Esophagus muscularis mucosa (tissue), 4 donors: ENCODE measurements at regions not wholly inside any gene's neighbourhood (a gene's known extent, or its start where the extent isn't known, plus 50 kb on each side); places are given as distances from the start of the nearest gene placed in this dataset.
"Not testable (repeated sequence)": the region's sequence is repeated elsewhere in the genome, so short reads cannot be mapped to it uniquely, and the experiment has no call there.

Experiments used
- DNase-seq: peaks from one replicate; pipeline ENCODE4 v3.0.0-alpha.2; 2017; ENCODE audit errors: extremely low spot score
- H3K27ac ChIP-seq, 4 donors: fragments of 200-600 bp; sonication (generic); replicated peaks in 1 of 4; 1 replicate in 3 of 4; 2 replicates in 1 of 4; pipeline ENCODE4 v1.5.1; 2016 to 2019; ENCODE audit warnings: mild to moderate bottlenecking in 1 of 4
- H3K27me3 ChIP-seq, 4 donors: fragments of 200-600 bp; sonication (generic); one replicate each; pipeline versions ENCODE4 v1.5.1 to v1.6.0; 2016 to 2019
- H3K36me3 ChIP-seq, 4 donors: fragments of 200-600 bp; sonication (generic); one replicate each; pipeline ENCODE4 v1.5.1; 2016 to 2019
- H3K4me1 ChIP-seq, 4 donors: fragments of 200-600 bp; sonication (generic); one replicate each; pipeline ENCODE4 v1.5.1; 2016 to 2019
- H3K4me3 ChIP-seq, 4 donors: fragments of 200-600 bp; sonication (generic); 1 replicate in 2 of 4; 2 replicates in 2 of 4; pipeline ENCODE4 v1.5.1; 2016 to 2019; ENCODE audit warnings: mild to moderate bottlenecking in 4 of 4, moderate library complexity in 1 of 4
- H3K9me3 ChIP-seq, 4 donors: fragments of 200-600 bp; sonication (generic); 1 replicate in 3 of 4; 2 replicates in 1 of 4; pipeline ENCODE4 v1.5.1; 2016 to 2019
- CTCF ChIP-seq, 3 experiments: fragments of 200-600 bp in 2 of 3; fragments of 450-650 bp in 1 of 3; sonication (generic) in 2 of 3; IDR thresholded peaks; one replicate each; pipeline ENCODE4 v1.5.1; 2017 to 2019; ENCODE audit warnings: antibody characterized with exemption in 3 of 3, mild to moderate bottlenecking in 2 of 3, moderate library complexity in 1 of 3
- EP300 ChIP-seq: sonication (generic); formaldehyde crosslinking; IDR thresholded peaks from one replicate; pipeline ENCODE4 v1.6.1; 2017; ENCODE audit warnings: antibody characterized with exemption
- POLR2A ChIP-seq: fragments of 450-650 bp; IDR thresholded peaks from one replicate; pipeline ENCODE4 v1.6.1; 2017; ENCODE audit warnings: antibody characterized with exemption, moderate library complexity, mild to moderate bottlenecking, low read depth
- POLR2AphosphoS5 ChIP-seq, 2 donors: sonication (generic); formaldehyde crosslinking; IDR thresholded peaks; one replicate each; pipeline ENCODE4 v1.6.1; 2017; ENCODE audit warnings: antibody characterized with exemption in 2 of 2
- WGBS: methylation state at CpG from one replicate; pipeline ENCODE4 v1.1.5; 2018; 5-methylcytosine and 5-hydroxymethylcytosine counted together
- intact Hi-C: fragments of 100-400 bp; cut with DNase I; formaldehyde crosslinking; loops from one replicate; pipeline ENCODE4 v1.15.1; 2023

DNA sequence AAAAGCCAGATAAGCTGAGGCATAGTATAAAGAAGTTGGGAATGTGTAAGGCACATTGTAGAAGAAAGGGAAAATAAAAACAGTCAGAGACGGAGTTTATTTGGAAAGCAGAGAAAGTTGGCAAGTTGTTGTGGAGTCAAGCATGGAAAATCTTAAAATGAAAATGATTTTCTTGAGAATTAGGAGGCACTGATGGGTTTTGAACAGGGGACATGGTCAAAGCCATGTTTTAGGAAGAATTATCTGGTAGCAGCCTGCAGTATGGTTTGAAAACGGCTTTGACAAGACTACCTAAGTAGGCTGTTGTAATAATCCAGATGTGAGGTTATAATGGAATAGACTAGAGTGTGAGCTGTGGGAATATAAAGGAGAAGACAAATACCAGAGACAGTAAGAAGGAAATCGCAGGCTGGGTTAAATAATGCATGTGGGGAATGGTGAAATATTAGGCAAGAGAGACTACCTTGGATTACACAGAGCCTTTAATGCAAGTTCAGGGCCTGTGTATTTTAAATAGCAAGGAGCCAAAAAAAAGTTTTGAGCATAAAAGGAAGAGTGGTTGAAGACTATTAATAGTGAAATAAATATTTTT, 130.4 kb upstream of the MEOX2 start:
- 66% methylated on average over 3 of the region's 3 CpGs for WGBS
- no peak overlapping the region for H3K27ac ChIP-seq

DNA sequence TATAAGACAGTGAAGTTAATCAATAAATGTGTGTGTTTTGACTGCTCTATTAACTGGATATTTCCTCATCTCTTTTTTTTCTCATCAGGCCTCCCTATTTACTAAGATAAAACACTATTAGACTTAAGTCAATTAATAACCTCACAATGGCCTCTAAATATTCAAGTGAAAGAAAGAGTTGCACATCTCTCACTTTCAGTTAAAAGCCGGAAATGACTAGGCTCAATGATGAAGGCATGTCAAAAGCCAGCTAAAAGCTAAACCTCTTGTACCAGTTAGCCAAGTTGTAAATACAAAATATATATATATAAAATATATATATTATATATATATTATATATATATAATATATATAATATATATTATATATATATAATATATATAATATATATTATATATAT, 127.0 kb upstream of the MEOX2 start:
- WGBS = 95% methylated on average over 1 of the region's 1 CpG
- Histone ChIP-seq H3K36me3 (no peaks in the 10 kb centered on the region), H3K4me3 (no peak overlapping the region), H3K9me3 (no peaks in the 10 kb centered on the region), H3K27me3 (no peaks in the 10 kb centered on the region), H3K27ac (no peak overlapping the region), H3K4me1 (no peaks in the 10 kb centered on the region)
- TF ChIP-seq POLR2A (no peak), POLR2AphosphoS5 (IDR thresholded peaks at IDR 0.05) (no peak), CTCF (IDR thresholded peaks at IDR 0.05) (no peak), EP300 (no peak)
- intact Hi-C loops = no loop called here
- DNase-seq = no peak

More for the DNA sequence above, 130.4 kb upstream of the MEOX2 start:
- H3K9me3 ChIP-seq = no peaks in the 10 kb centered on the region
- TF ChIP-seq EP300 = no peak
- no peak for TF ChIP-seq CTCF (IDR thresholded peaks at IDR 0.05)
- TF ChIP-seq POLR2AphosphoS5 (IDR thresholded peaks at IDR 0.05) = no peak
- TF ChIP-seq POLR2A = no peak
- intact Hi-C loops = no loop called here
- no peak overlapping the region for H3K4me3 ChIP-seq
- DNase-seq = no peak
- H3K36me3 ChIP-seq = no peaks in the 10 kb centered on the region
- no peaks in the 10 kb centered on the region for H3K27me3 ChIP-seq
- H3K4me1 ChIP-seq = peaks cover 0 to 2% (median 0%) of the 10 kb centered on the region in 4 donors

DNA sequence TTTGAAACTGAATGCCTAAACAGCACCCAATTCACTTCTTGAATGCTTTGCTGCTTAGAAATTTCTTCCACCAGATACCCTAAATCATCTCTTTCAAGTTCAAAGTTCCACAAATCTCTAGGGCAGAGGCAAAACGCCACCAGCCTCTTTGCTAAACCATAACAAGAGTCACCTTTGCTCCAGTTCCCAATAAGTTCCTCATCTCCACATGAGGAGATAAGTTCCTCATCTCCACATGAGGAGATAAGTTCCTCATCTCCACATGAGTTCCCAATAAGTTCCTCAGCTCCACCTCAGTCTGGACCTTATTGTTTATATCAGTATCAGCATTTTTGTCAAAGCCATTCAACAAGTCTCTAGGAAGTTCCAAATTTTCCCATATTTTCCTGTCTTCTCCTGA, 123.9 kb upstream of the MEOX2 start:
- intact Hi-C loops, H3K9me3 ChIP-seq, H3K4me1 ChIP-seq, H3K27ac ChIP-seq, H3K27me3 ChIP-seq, H3K36me3 ChIP-seq, H3K4me3 ChIP-seq, DNase-seq: not testable (repeated sequence)
- WGBS = 71% methylated on average over 1 of the region's 1 CpG

DNA sequence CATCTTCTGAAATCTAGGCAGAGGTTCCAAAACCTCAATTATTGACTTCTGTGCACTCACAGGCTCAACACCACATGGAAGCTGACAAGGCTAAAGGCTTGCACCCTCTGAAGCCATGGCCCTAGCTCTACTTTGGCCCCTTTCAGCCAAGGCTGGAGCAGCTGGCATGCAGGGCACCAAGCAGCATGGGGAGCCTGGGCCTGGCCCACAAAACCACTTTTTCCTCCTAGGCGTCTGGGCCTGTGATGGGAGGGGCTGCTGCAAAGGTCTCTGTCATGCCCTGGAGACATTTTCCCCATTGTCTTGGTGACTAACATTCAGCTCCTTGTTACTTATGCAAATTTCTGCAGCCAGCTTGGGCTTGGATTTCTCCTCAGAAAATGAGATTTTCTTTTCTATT, 123.5 kb upstream of the MEOX2 start:
- H3K36me3 ChIP-seq, H3K27ac ChIP-seq, H3K27me3 ChIP-seq, H3K4me3 ChIP-seq, H3K4me1 ChIP-seq, intact Hi-C loops, DNase-seq, H3K9me3 ChIP-seq: not testable (repeated sequence)
- WGBS = 71% methylated on average over 1 of the region's 1 CpG

DNA sequence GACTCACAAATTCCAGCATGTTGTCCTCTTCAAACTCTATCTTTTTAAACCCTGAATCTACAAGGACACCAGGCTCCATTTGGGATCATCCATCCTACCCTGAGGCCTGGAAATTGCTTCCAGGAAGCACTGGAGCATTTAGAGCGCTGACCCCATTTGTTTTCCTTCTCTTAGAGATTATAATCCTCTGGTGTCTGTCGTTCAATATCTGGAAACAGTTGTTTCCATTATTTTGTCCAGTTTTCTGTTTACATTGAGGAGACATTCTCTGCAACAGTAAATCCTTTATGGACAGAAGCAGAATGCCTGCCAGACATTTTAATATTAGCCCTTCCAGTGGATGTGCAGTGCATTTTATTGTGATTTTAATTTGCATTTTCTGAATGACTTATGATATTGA, 119.4 kb upstream of the MEOX2 start:
- 60% methylated on average over 2 of the region's 2 CpGs for WGBS
- no peak overlapping the region for H3K4me3 ChIP-seq
- no peaks in the 10 kb centered on the region for H3K36me3 ChIP-seq
- H3K9me3 ChIP-seq = no peaks in the 10 kb centered on the region
- peaks cover 0 to 11% (median 8%) of the 10 kb centered on the region in 4 donors for H3K4me1 ChIP-seq
- intact Hi-C loops = no loop called here
- no peaks in the 10 kb centered on the region for H3K27me3 ChIP-seq
- TF ChIP-seq POLR2AphosphoS5 (IDR thresholded peaks at IDR 0.05) = no peak
- TF ChIP-seq POLR2A = no peak
- no peak for TF ChIP-seq CTCF (IDR thresholded peaks at IDR 0.05)
- no peak for TF ChIP-seq EP300
- no peak overlapping the region for H3K27ac ChIP-seq
- no peak for DNase-seq

DNA sequence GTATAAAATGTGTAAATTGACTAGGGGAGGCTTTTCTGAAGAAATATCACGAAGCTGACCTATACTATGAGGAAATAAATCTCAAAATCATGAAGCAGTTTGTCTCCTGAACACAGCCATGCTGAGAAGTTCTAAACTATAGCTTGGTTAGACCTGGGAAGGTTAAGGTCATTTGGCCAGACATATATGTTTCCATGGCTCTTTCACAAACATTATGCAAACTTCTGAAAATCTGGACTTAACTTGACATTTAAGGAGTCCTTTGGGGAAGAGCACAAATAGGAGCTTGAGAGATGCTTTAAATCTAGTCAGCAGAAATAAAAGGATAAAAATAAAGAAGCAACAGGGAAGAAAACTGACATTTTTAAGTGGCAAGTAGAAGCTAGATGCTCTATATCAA, 115.9 kb upstream of the MEOX2 start:
- no peak overlapping the region for H3K27ac ChIP-seq

More for the DNA sequence above, 115.9 kb upstream of the MEOX2 start:
- TF ChIP-seq POLR2AphosphoS5 (IDR thresholded peaks at IDR 0.05) = no peak
- TF ChIP-seq EP300 = no peak
- no peak for TF ChIP-seq POLR2A
- no peak for TF ChIP-seq CTCF (IDR thresholded peaks at IDR 0.05)
- no peaks in the 10 kb centered on the region for H3K9me3 ChIP-seq
- no peaks in the 10 kb centered on the region for H3K27me3 ChIP-seq
- 69% methylated on average over 1 of the region's 1 CpG for WGBS
- no peaks in the 10 kb centered on the region for H3K36me3 ChIP-seq
- H3K4me1 ChIP-seq = peaks cover 0 to 21% (median 8%) of the 10 kb centered on the region in 4 donors
- intact Hi-C loops = no loop called here
- no peak for DNase-seq
- no peak overlapping the region for H3K4me3 ChIP-seq
